Hepatocyte (in vitro differentiated cells): ENCODE measurements at regions not wholly inside any gene's neighbourhood (a gene's known extent, or its start where the extent isn't known, plus 50 kb on each side); places are given as distances from the start of the nearest gene placed in this dataset.

Experiments used
- DNase-seq: peaks from one replicate; pipeline ENCODE4 v3.0.0-alpha.2; 2016; ENCODE audit warnings: low spot score
- H2AFZ ChIP-seq: fragments of 200-600 bp; sonication (generic); 2 replicates; pipeline ENCODE4 v1.6.0; 2016; ENCODE audit warnings: antibody characterized with exemption, mild to moderate bottlenecking
- H3K27ac ChIP-seq: fragments of 200-600 bp; sonication (generic); 2 replicates; pipeline ENCODE4 v1.5.1; 2016; ENCODE audit warnings: mild to moderate bottlenecking
- H3K27me3 ChIP-seq: fragments of 200-600 bp; sonication (generic); 2 replicates; pipeline ENCODE4 v1.6.1; 2016
- H3K36me3 ChIP-seq: fragments of 200-600 bp; sonication (generic); replicated peaks from 2 replicates; pipeline ENCODE4 v1.5.1; 2016; ENCODE audit warnings: low read depth; ENCODE audit not compliant: insufficient read depth
- H3K4me1 ChIP-seq: fragments of 200-600 bp; sonication (generic); 2 replicates; pipeline ENCODE4 v1.5.1; 2016; ENCODE audit warnings: mild to moderate bottlenecking, moderate library complexity; ENCODE audit not compliant: insufficient read depth
- H3K4me2 ChIP-seq: fragments of 200-600 bp; sonication (generic); 2 replicates; pipeline ENCODE4 v1.6.0; 2016
- H3K4me3 ChIP-seq: fragments of 200-600 bp; sonication (generic); 2 replicates; pipeline ENCODE4 v1.5.1; 2016; ENCODE audit warnings: mild to moderate bottlenecking
- H3K79me2 ChIP-seq: fragments of 200-600 bp; sonication (generic); 2 replicates; pipeline ENCODE4 v1.6.0; 2017; ENCODE audit warnings: mild to moderate bottlenecking
- H3K9me2 ChIP-seq: fragments of 200-600 bp; sonication (generic); replicated peaks from 2 replicates; pipeline ENCODE4 v1.6.0; 2017; ENCODE audit warnings: mild to moderate bottlenecking; ENCODE audit not compliant: insufficient read depth
- H3K9me3 ChIP-seq: fragments of 200-600 bp; sonication (generic); 2 replicates; pipeline ENCODE4 v1.5.1; 2016; ENCODE audit warnings: low read depth, mild to moderate bottlenecking
- H4K20me1 ChIP-seq: fragments of 200-600 bp; sonication (generic); 2 replicates; pipeline ENCODE4 v1.6.0; 2016; ENCODE audit warnings: mild to moderate bottlenecking; ENCODE audit not compliant: insufficient read depth, poor library complexity, severe bottlenecking
- CTCF ChIP-seq: fragments of 200-600 bp; sonication (generic); IDR thresholded peaks from 2 replicates; pipeline ENCODE4 v1.5.1; 2016; ENCODE audit warnings: antibody characterized with exemption, mild to moderate bottlenecking; ENCODE audit not compliant: poor library complexity
- EZH2 ChIP-seq: fragments of 200-600 bp; sonication (generic); IDR thresholded peaks from 2 replicates; pipeline ENCODE4 v1.6.1; 2016; ENCODE audit warnings: antibody characterized with exemption, mild to moderate bottlenecking, borderline replicate concordance
- EZH2phosphoT487 ChIP-seq: fragments of 200-600 bp; sonication (generic); IDR thresholded peaks from one replicate; pipeline ENCODE4 v1.6.1; 2018; ENCODE audit warnings: antibody characterized with exemption, mild to moderate bottlenecking, low read depth, moderate library complexity; ENCODE audit not compliant: unreplicated experiment, severe bottlenecking
- WGBS: methylation state at CpG from one replicate; pipeline ENCODE4 v1.1.6; 2016; ENCODE audit warnings: low lambda C conversion rate; ENCODE audit errors: missing lambda C conversion rate; 5-methylcytosine and 5-hydroxymethylcytosine counted together

GRCh38 chr2:18790509-18791171 is 201.3 kb upstream of the NT5C1B start:
- Histone ChIP-seq H3K27ac (no peak overlapping the region), H4K20me1 (no peaks in the 10 kb centered on the region), H3K4me3 (no peak overlapping the region), H2AFZ (no peak overlapping the region), H3K79me2 (no peaks in the 10 kb centered on the region), H3K36me3 (no peaks in the 10 kb centered on the region), H3K9me3 (no peaks in the 10 kb centered on the region), H3K4me2 (no peak overlapping the region), H3K27me3 (no peaks in the 10 kb centered on the region), H3K4me1 (peaks cover 21% of the 10 kb centered on the region), H3K9me2 (no peaks in the 10 kb centered on the region)
- TF ChIP-seq CTCF (no peak), EZH2phosphoT487 (no peak), EZH2 (no peak)
- 80% methylated on average over 3 of the region's 3 CpGs for WGBS
- no peak for DNase-seq

- Histone ChIP-seq H3K27ac (no peak overlapping the region), H4K20me1 (no peaks in the 10 kb centered on the region), H3K9me3 (no peaks in the 10 kb centered on the region), H3K27me3 (no peaks in the 10 kb centered on the region), H3K79me2 (no peaks in the 10 kb centered on the region), H3K4me1 (peaks cover 21% of the 10 kb centered on the region), H3K4me2 (no peak overlapping the region), H3K9me2 (no peaks in the 10 kb centered on the region), H3K36me3 (no peaks in the 10 kb centered on the region), H2AFZ (no peak overlapping the region), H3K4me3 (no peak overlapping the region)
- 68% methylated on average over 5 of the region's 5 CpGs for whole genome bisulfite sequencing
- no peak for TF ChIP-seq EZH2
- no peak for TF ChIP-seq CTCF
- TF ChIP-seq EZH2phosphoT487 = no peak
- DNase-seq = peak; percentile 26
Observed at GRCh38 chr2:18788592-18788991, 199.2 kb upstream of the NT5C1B start.

- 73% methylated on average over 2 of the region's 2 CpGs for WGBS
- TF ChIP-seq EZH2phosphoT487 = no peak
- no peak for TF ChIP-seq CTCF
- no peak for TF ChIP-seq EZH2
Observed at GRCh38 chr2:18787726-18788125, 198.4 kb upstream of the NT5C1B start.

More at GRCh38 chr2:18787726-18788125, 198.4 kb upstream of the NT5C1B start:
- H3K4me3 ChIP-seq = no peak overlapping the region
- H3K36me3 ChIP-seq = no peaks in the 10 kb centered on the region
- H3K79me2 ChIP-seq = no peaks in the 10 kb centered on the region
- no peak overlapping the region for H2AFZ ChIP-seq
- DNase-seq = peak; percentile 8
- H3K9me3 ChIP-seq = no peaks in the 10 kb centered on the region
- no peaks in the 10 kb centered on the region for H3K9me2 ChIP-seq
- H4K20me1 ChIP-seq = no peaks in the 10 kb centered on the region
- no peak overlapping the region for H3K27ac ChIP-seq
- H3K4me1 ChIP-seq = peaks cover 14% of the 10 kb centered on the region
- H3K27me3 ChIP-seq = no peaks in the 10 kb centered on the region
- H3K4me2 ChIP-seq = no peak overlapping the region
